Neuron (in vitro differentiated cells): ENCODE measurements at regions not wholly inside any gene's neighbourhood (a gene's known extent, or its start where the extent isn't known, plus 50 kb on each side); places are given as distances from the start of the nearest gene placed in this dataset.

Experiments
- H2AFZ ChIP-seq: one replicate; pipeline ENCODE4 v1.6.1; 2013; ENCODE audit warnings: low read depth, mild to moderate bottlenecking, inconsistent platforms, low read length, moderate library complexity
- H3K27me3 ChIP-seq: one replicate; pipeline ENCODE4 v1.6.1; 2013; ENCODE audit warnings: low read length; ENCODE audit not compliant: insufficient read depth
- H3K36me3 ChIP-seq: one replicate; pipeline ENCODE4 v1.6.1; 2013; ENCODE audit warnings: low read length; ENCODE audit not compliant: insufficient read depth
- H3K4me1 ChIP-seq: one replicate; pipeline ENCODE4 v1.6.1; 2013; ENCODE audit warnings: low read length; ENCODE audit not compliant: insufficient read depth
- H3K4me3 ChIP-seq: 2 replicates; pipeline ENCODE4 v1.5.1; 2013; ENCODE audit warnings: mild to moderate bottlenecking, low read length, moderate library complexity
- H3K9me3 ChIP-seq: one replicate; pipeline ENCODE4 v1.6.1; 2013; ENCODE audit warnings: low read length

GRCh38 chr6:126531840-126532239 is 191.9 kb downstream of the CENPW start:
- no peak overlapping the region for H3K4me3 ChIP-seq
- no peaks in the 10 kb centered on the region for H3K9me3 ChIP-seq
- H2AFZ ChIP-seq, result no peak overlapping the region
- peaks cover 23% of the 10 kb centered on the region for H3K4me1 ChIP-seq
- H3K27me3 ChIP-seq, result no peaks in the 10 kb centered on the region
- no peaks in the 10 kb centered on the region for H3K36me3 ChIP-seq

- no peaks in the 10 kb centered on the region for H3K9me3 ChIP-seq
- H2AFZ ChIP-seq, result no peak overlapping the region
- peaks cover 13% of the 10 kb centered on the region for H3K4me1 ChIP-seq
- no peaks in the 10 kb centered on the region for H3K36me3 ChIP-seq
- H3K27me3 ChIP-seq, result no peaks in the 10 kb centered on the region
- no peak overlapping the region for H3K4me3 ChIP-seq
Observed at GRCh38 chr6:126534401-126534800, 194.5 kb downstream of the CENPW start.

- Histone ChIP-seq H3K27me3 (no peaks in the 10 kb centered on the region), H3K4me3 (no peak overlapping the region), H2AFZ (no peak overlapping the region), H3K36me3 (no peaks in the 10 kb centered on the region), H3K4me1 (peaks cover 13% of the 10 kb centered on the region), H3K9me3 (no peaks in the 10 kb centered on the region)
Observed at GRCh38 chr6:126535138-126535537, 195.2 kb downstream of the CENPW start.

GRCh38 chr6:126535595-126535994 is 195.7 kb downstream of the CENPW start:
- Histone ChIP-seq H3K9me3 (no peaks in the 10 kb centered on the region), H3K36me3 (no peaks in the 10 kb centered on the region)

GRCh38 chr6:126537061-126537816 is 197.3 kb downstream of the CENPW start:
- Histone ChIP-seq H3K36me3 (no peaks in the 10 kb centered on the region), H3K27me3 (no peaks in the 10 kb centered on the region), H3K4me1 (peaks cover 13% of the 10 kb centered on the region), H2AFZ (no peak overlapping the region), H3K9me3 (no peaks in the 10 kb centered on the region), H3K4me3 (no peak overlapping the region)

More at GRCh38 chr6:126535595-126535994, 195.7 kb downstream of the CENPW start:
- H3K4me3 ChIP-seq, result no peak overlapping the region
- H3K27me3 ChIP-seq, result no peaks in the 10 kb centered on the region
- peak overlapping the region; percentile 26 for H2AFZ ChIP-seq
- peaks cover 13% of the 10 kb centered on the region for H3K4me1 ChIP-seq

- H3K27me3 ChIP-seq, result no peaks in the 10 kb centered on the region
- H3K4me1 ChIP-seq, result peaks cover 13% of the 10 kb centered on the region
- H2AFZ ChIP-seq, result no peak overlapping the region
- H3K9me3 ChIP-seq, result no peaks in the 10 kb centered on the region
- no peaks in the 10 kb centered on the region for H3K36me3 ChIP-seq
- no peak overlapping the region for H3K4me3 ChIP-seq
Observed at GRCh38 chr6:126539022-126539421, 199.1 kb downstream of the CENPW start.

- H3K4me1 ChIP-seq, result peaks cover 8% of the 10 kb centered on the region
- no peak overlapping the region for H3K4me3 ChIP-seq
- no peaks in the 10 kb centered on the region for H3K27me3 ChIP-seq
- H2AFZ ChIP-seq, result no peak overlapping the region
- H3K9me3 ChIP-seq, result no peaks in the 10 kb centered on the region
- no peaks in the 10 kb centered on the region for H3K36me3 ChIP-seq
Observed at GRCh38 chr6:126540161-126540560, 200.2 kb downstream of the CENPW start.

GRCh38 chr6:126541806-126542491 is 202.0 kb downstream of the CENPW start:
- Histone ChIP-seq H3K9me3 (no peaks in the 10 kb centered on the region), H3K36me3 (no peaks in the 10 kb centered on the region), H3K4me3 (no peak overlapping the region), H3K27me3 (no peaks in the 10 kb centered on the region), H3K4me1 (no peaks in the 10 kb centered on the region), H2AFZ (no peak overlapping the region)

GRCh38 chr6:126546541-126547120 is 206.7 kb downstream of the CENPW start:
- Histone ChIP-seq H3K36me3 (no peaks in the 10 kb centered on the region), H3K4me3 (no peak overlapping the region), H3K27me3 (no peaks in the 10 kb centered on the region), H3K9me3 (no peaks in the 10 kb centered on the region), H3K4me1 (peaks cover 2% of the 10 kb centered on the region), H2AFZ (no peak overlapping the region)

GRCh38 chr6:126548300-126548699 is 208.4 kb downstream of the CENPW start:
- H3K4me1 ChIP-seq, result peaks cover 2% of the 10 kb centered on the region
- H3K36me3 ChIP-seq, result no peaks in the 10 kb centered on the region
- H3K4me3 ChIP-seq, result no peak overlapping the region
- no peaks in the 10 kb centered on the region for H3K9me3 ChIP-seq
- no peak overlapping the region for H2AFZ ChIP-seq
- no peaks in the 10 kb centered on the region for H3K27me3 ChIP-seq

GRCh38 chr6:126550323-126550722 is 210.4 kb downstream of the CENPW start:
- Histone ChIP-seq H3K4me1 (peaks cover 2% of the 10 kb centered on the region), H3K36me3 (no peaks in the 10 kb centered on the region), H3K9me3 (no peaks in the 10 kb centered on the region), H3K4me3 (no peak overlapping the region), H2AFZ (no peak overlapping the region), H3K27me3 (no peaks in the 10 kb centered on the region)

- Histone ChIP-seq H3K27me3 (no peaks in the 10 kb centered on the region), H3K9me3 (no peaks in the 10 kb centered on the region), H3K36me3 (no peaks in the 10 kb centered on the region), H2AFZ (no peak overlapping the region), H3K4me3 (no peak overlapping the region), H3K4me1 (peaks cover 2% of the 10 kb centered on the region)
Observed at GRCh38 chr6:126551832-126552231, 211.9 kb downstream of the CENPW start.

GRCh38 chr6:126553854-126554253 is 213.9 kb downstream of the CENPW start:
- H3K9me3 ChIP-seq, result peaks cover 4% of the 10 kb centered on the region
- no peak overlapping the region for H3K4me3 ChIP-seq
- H3K36me3 ChIP-seq, result no peaks in the 10 kb centered on the region
- no peak overlapping the region for H2AFZ ChIP-seq
- no peaks in the 10 kb centered on the region for H3K27me3 ChIP-seq
- H3K4me1 ChIP-seq, result no peaks in the 10 kb centered on the region
